Endothelial cell of umbilical vein (primary cell): ENCODE measurements at regions not wholly inside any gene's neighbourhood (a gene's known extent, or its start where the extent isn't known, plus 50 kb on each side); places are given as distances from the start of the nearest gene placed in this dataset.

Experiments used
- CTCF ChIP-seq, 2 donors: IDR thresholded peaks; 1 replicate in 1 of 2; 2 replicates in 1 of 2; pipeline ENCODE4 v1.5.1; 2011; ENCODE audit warnings: low read length in 2 of 2, mild to moderate bottlenecking in 2 of 2, moderate library complexity in 2 of 2, control low read depth in 1 of 2, inconsistent platforms in 1 of 2, low read depth in 1 of 2; ENCODE audit not compliant: insufficient read depth in 1 of 2; ENCODE audit errors: extremely low read depth in 1 of 2
- EZH2 ChIP-seq: IDR thresholded peaks from 2 replicates; pipeline ENCODE4 v1.6.1; 2012; ENCODE audit warnings: borderline replicate concordance, low read depth, mild to moderate bottlenecking, moderate library complexity, low read length, inconsistent platforms; ENCODE audit not compliant: severe bottlenecking
- FOS ChIP-seq: IDR thresholded peaks from 2 replicates; pipeline ENCODE4 v1.6.1; 2011; ENCODE audit warnings: mild to moderate bottlenecking, low read length, moderate library complexity, borderline replicate concordance; ENCODE audit not compliant: insufficient read depth
- GATA2 ChIP-seq: IDR thresholded peaks from 2 replicates; pipeline ENCODE4 v1.7.0; 2011; ENCODE audit warnings: low read depth, mild to moderate bottlenecking, moderate library complexity, mixed read lengths, low read length; ENCODE audit not compliant: insufficient read length, insufficient read depth
- JUN ChIP-seq: IDR thresholded peaks from 2 replicates; pipeline ENCODE4 v1.6.1; 2011; ENCODE audit warnings: borderline replicate concordance, low read depth; ENCODE audit not compliant: insufficient read length, insufficient read depth
- MAX ChIP-seq: IDR thresholded peaks from 2 replicates; pipeline ENCODE4 v1.6.1; 2011; ENCODE audit not compliant: insufficient read depth, insufficient read length
- POLR2A ChIP-seq: IDR thresholded peaks from 2 replicates; pipeline ENCODE4 v1.6.1; 2012; ENCODE audit warnings: low read depth, mild to moderate bottlenecking, control low read depth, low read length
- POLR2AphosphoS5 ChIP-seq: IDR thresholded peaks from 2 replicates; pipeline ENCODE4 v1.6.1; 2012; ENCODE audit warnings: low read depth, mild to moderate bottlenecking, control low read depth, low read length, moderate library complexity; ENCODE audit not compliant: insufficient read depth

- TF ChIP-seq CTCF (IDR thresholded peaks at IDR 0.05; ENCODE audit: extremely low read depth in 1 of 2, insufficient read depth in 1 of 2, low read depth in 1 of 2, low read length in 2 of 2) (no peak), EZH2 (no peak), POLR2A (no peak), POLR2AphosphoS5 (no peak), JUN (no peak), MAX (no peak), FOS (no peak), GATA2 (no peak)
These were observed 888.7 kb upstream of the CNTNAP5 start for GRCh38 chr2:123136419-123136818.
